ENCODE measurements at regions not wholly inside any gene's neighbourhood (a gene's known extent, or its start where the extent isn't known, plus 50 kb on each side); places are given as distances from the start of the nearest gene placed in this dataset.

GRCh38 chr5:124342027-124342471 is 404.4 kb downstream of the ZNF608 start:
- Histone ChIP-seq H3K9ac (ENCODE audit: low read depth in 1 of 2, low read length in 2 of 2) (no peak overlapping the region), H3K4me1 (ENCODE audit: control insufficient read depth in 4 of 4, insufficient read depth in 4 of 4, low read length in 3 of 4) (no peaks in the 10 kb centered on the region), H3K4me3 (ENCODE audit: low read depth in 1 of 3, low read length in 3 of 3) (no peak overlapping the region), H3K27ac (ENCODE audit: low read depth in 1 of 2, low read length in 2 of 2) (no peak overlapping the region), H3K9me3 (ENCODE audit: control insufficient read depth in 4 of 4, low read length in 3 of 4) (no peaks in the 10 kb centered on the region), H3K36me3 (ENCODE audit: control insufficient read depth in 4 of 4, insufficient read depth in 3 of 4, low read depth in 1 of 4, low read length in 3 of 4) (no peaks in the 10 kb centered on the region), H3K27me3 (ENCODE audit: control insufficient read depth in 4 of 4, insufficient read depth in 4 of 4, low read length in 3 of 4) (peaks cover 0 to 2% (median 0%) of the 10 kb centered on the region in 4 donors)
- peak; percentile 97 for TF ChIP-seq NR2F2 (IDR thresholded peaks at IDR 0.05)
- TF ChIP-seq RXRA (IDR thresholded peaks at IDR 0.05), result no peak
- peak in 1 of 2 donors; percentile 28 for TF ChIP-seq RAD21 (IDR thresholded peaks at IDR 0.05)
- no peak for TF ChIP-seq REST (IDR thresholded peaks at IDR 0.05)
- TF ChIP-seq MAX (IDR thresholded peaks at IDR 0.05), result no peak
- WGBS, result 72% methylated on average over 1 of the region's 1 CpG
- no peak for DNase-seq (ENCODE audit: low spot score)

GRCh38 chr5:124341066-124341858 is 405.2 kb downstream of the ZNF608 start:
- Histone ChIP-seq H3K9me3 (ENCODE audit: control insufficient read depth in 4 of 4, low read length in 3 of 4) (no peaks in the 10 kb centered on the region), H3K4me3 (ENCODE audit: low read depth in 1 of 3, low read length in 3 of 3) (no peak overlapping the region), H3K9ac (ENCODE audit: low read depth in 1 of 2, low read length in 2 of 2) (no peak overlapping the region), H3K4me1 (ENCODE audit: control insufficient read depth in 4 of 4, insufficient read depth in 4 of 4, low read length in 3 of 4) (no peaks in the 10 kb centered on the region), H3K36me3 (ENCODE audit: control insufficient read depth in 4 of 4, insufficient read depth in 3 of 4, low read depth in 1 of 4, low read length in 3 of 4) (no peaks in the 10 kb centered on the region), H3K27me3 (ENCODE audit: control insufficient read depth in 4 of 4, insufficient read depth in 4 of 4, low read length in 3 of 4) (peaks cover 0 to 2% (median 0%) of the 10 kb centered on the region in 4 donors), H3K27ac (ENCODE audit: low read depth in 1 of 2, low read length in 2 of 2) (no peak overlapping the region)
- TF ChIP-seq CTCF (IDR thresholded peaks at IDR 0.05; ENCODE audit: low read depth, low read length, missing input control) (no peak), SP1 (IDR thresholded peaks at IDR 0.05) (no peak), RAD21 (IDR thresholded peaks at IDR 0.05) (no peak)
- 77% methylated on average over 7 of the region's 7 CpGs for WGBS
- no peak for DNase-seq (ENCODE audit: low spot score)

GRCh38 chr5:124337996-124338395 is 408.4 kb downstream of the ZNF608 start:
- DNase-seq (ENCODE audit: low spot score), result no peak
- Histone ChIP-seq H3K9ac (ENCODE audit: low read depth in 1 of 2, low read length in 2 of 2) (no peak overlapping the region), H3K9me3 (ENCODE audit: control insufficient read depth in 4 of 4, low read length in 3 of 4) (peaks cover 0 to 2% (median 0%) of the 10 kb centered on the region in 4 donors), H3K4me1 (ENCODE audit: control insufficient read depth in 4 of 4, insufficient read depth in 4 of 4, low read length in 3 of 4) (no peaks in the 10 kb centered on the region), H3K27me3 (ENCODE audit: control insufficient read depth in 4 of 4, insufficient read depth in 4 of 4, low read length in 3 of 4) (peaks cover 0 to 2% (median 0%) of the 10 kb centered on the region in 4 donors), H3K27ac (ENCODE audit: low read depth in 1 of 2, low read length in 2 of 2) (no peak overlapping the region), H3K36me3 (ENCODE audit: control insufficient read depth in 4 of 4, insufficient read depth in 3 of 4, low read depth in 1 of 4, low read length in 3 of 4) (no peaks in the 10 kb centered on the region), H3K4me3 (ENCODE audit: low read depth in 1 of 3, low read length in 3 of 3) (no peak overlapping the region)
- TF ChIP-seq TAF1 (conservative IDR thresholded peaks at IDR 0.05) (no peak), NR2F2 (IDR thresholded peaks at IDR 0.05) (no peak), ATF3 (IDR thresholded peaks at IDR 0.05) (no peak), ZBTB33 (IDR thresholded peaks at IDR 0.05) (no peak), GABPA (IDR thresholded peaks at IDR 0.05 in 1 of 2, conservative IDR thresholded peaks at IDR 0.05 in 1 of 2) (no peak), FOXA1 (IDR thresholded peaks at IDR 0.05) (no peak), HNF4A (conservative IDR thresholded peaks at IDR 0.05) (no peak), FOXA2 (IDR thresholded peaks at IDR 0.05) (no peak), EGR1 (IDR thresholded peaks at IDR 0.05; ENCODE audit: low read depth in 2 of 2) (no peak), MAX (IDR thresholded peaks at IDR 0.05) (no peak), CTCF (IDR thresholded peaks at IDR 0.05; ENCODE audit: low read depth, low read length, missing input control) (no peak), HNF4G (IDR thresholded peaks at IDR 0.05) (no peak), SP1 (IDR thresholded peaks at IDR 0.05) (no peak)
